A549 (cell line): ENCODE measurements at regions not wholly inside any gene's neighbourhood (a gene's known extent, or its start where the extent isn't known, plus 50 kb on each side); places are given as distances from the start of the nearest gene placed in this dataset.

Experiments
- ATAC-seq, 2 experiments: fragments of 200-7000 bp in 1 of 2; fragments of >200 bp in 1 of 2; cut with Nextera tagmentation in 1 of 2; cut with Tn5 transposase in 1 of 2; 3 replicates each; pipeline versions ENCODE4 v1.8.0 to v1.9.1; 2018 to 2020; ENCODE audit warnings: mild to moderate bottlenecking in 1 of 2, moderate library complexity in 1 of 2
- CTCF ChIA-PET: fragments of 300-600 bp; sonication (Branson Sonifier 250); formaldehyde crosslinking; extraction: SDS; loops from one replicate; lab custom pipeline; 2021; ENCODE audit warnings: antibody characterized with exemption, inconsistent platforms; lab: Yijun Ruan, JAX
- POLR2A ChIA-PET: fragments of 350-600 bp; formaldehyde crosslinking; extraction: SDS; loops from one replicate; lab custom pipeline; 2021; ENCODE audit warnings: antibody characterized with exemption, inconsistent platforms; lab: Yijun Ruan, JAX
- DNase-seq, 2 experiments: peaks; one replicate each; pipeline versions ENCODE4 v3.0.0 to v3.0.0-alpha.2; 2011 to 2016; ENCODE audit warnings: low read depth in 1 of 2, low spot score in 1 of 2
- FAIRE-seq: peaks from 2 replicates; lab custom pipeline; 2011; peaks lifted over from hg19 to GRCh38; lab: Jason Lieb, UNC
- H3K27ac ChIP-seq, 2 experiments: fragments of >200 bp; sonication (Bioruptor Twin); formaldehyde crosslinking; 3 replicates each; pipeline ENCODE4 v1.5.1; 2016 to 2017
- H3K4me1 ChIP-seq: fragments of >200 bp; sonication (Bioruptor Twin); formaldehyde crosslinking; 3 replicates; pipeline ENCODE4 v1.6.1; 2016
- H3K4me2 ChIP-seq: fragments of >200 bp; sonication (Bioruptor Twin); formaldehyde crosslinking; 3 replicates; pipeline ENCODE4 v1.6.1; 2016
- H3K4me3 ChIP-seq: fragments of >200 bp; sonication (Bioruptor Twin); formaldehyde crosslinking; 3 replicates; pipeline ENCODE4 v1.5.1; 2016
- H3K9me3 ChIP-seq: fragments of >200 bp; sonication (Bioruptor Twin); formaldehyde crosslinking; 3 replicates; pipeline ENCODE4 v1.6.1; 2016
- ATOH8 ChIP-seq: fragments of 250-450 bp; sonication (Bioruptor Pico); IDR thresholded peaks from 2 replicates; pipeline ENCODE4 v1.5.0; 2020; ENCODE audit warnings: low read depth, mild to moderate bottlenecking, moderate library complexity
- BCL3 ChIP-seq: fragments of >200 bp; sonication (Bioruptor Twin); formaldehyde crosslinking; IDR thresholded peaks from 3 replicates; pipeline ENCODE4 v1.6.1; 2016
- BHLHE40 ChIP-seq: IDR thresholded peaks from 2 replicates; pipeline ENCODE4 v1.6.1; 2012; ENCODE audit warnings: low read depth, low read length, inconsistent platforms
- CBX2 ChIP-seq: fragments of 200-600 bp; sonication (generic); IDR thresholded peaks from 2 replicates; pipeline ENCODE4 v1.6.1; 2016; ENCODE audit warnings: low read depth, mild to moderate bottlenecking, borderline replicate concordance
- CBX8 ChIP-seq: fragments of 200-600 bp; sonication (generic); IDR thresholded peaks from 2 replicates; pipeline ENCODE4 v1.6.1; 2016
- CEBPB ChIP-seq, 2 experiments: fragments of >200 bp in 1 of 2; sonication (Bioruptor Twin) in 1 of 2; formaldehyde crosslinking in 1 of 2; IDR thresholded peaks; 2 replicates each; pipeline ENCODE4 v1.6.1; 2012 to 2016
- CHD2 ChIP-seq: fragments of 150-350 bp; IDR thresholded peaks from 2 replicates; pipeline ENCODE4 v1.6.1; 2014; ENCODE audit warnings: low read length; ENCODE audit not compliant: partially characterized antibody
- EHMT2 ChIP-seq: fragments of 200-600 bp; sonication (generic); IDR thresholded peaks from 2 replicates; pipeline ENCODE4 v1.6.1; 2016; ENCODE audit warnings: antibody characterized with exemption, low read depth, mild to moderate bottlenecking, moderate library complexity
- EP300 ChIP-seq, 2 experiments: fragments of >200 bp; sonication (Bioruptor Twin); formaldehyde crosslinking; IDR thresholded peaks; 2 replicates in 1 of 2; 3 replicates in 1 of 2; pipeline ENCODE4 v1.6.1; 2016 to 2017
- ESRRA ChIP-seq: fragments of 150-350 bp; IDR thresholded peaks from 2 replicates; pipeline ENCODE4 v1.6.1; 2014; ENCODE audit warnings: mild to moderate bottlenecking, low read length, borderline replicate concordance
- FOXS1 ChIP-seq: fragments of 250-450 bp; sonication (Bioruptor Pico); IDR thresholded peaks from 2 replicates; pipeline ENCODE4 v1.5.0; 2020; ENCODE audit warnings: mild to moderate bottlenecking, moderate library complexity
- HDAC2 ChIP-seq: fragments of 200-600 bp; sonication (generic); IDR thresholded peaks from 2 replicates; pipeline ENCODE4 v1.6.1; 2016
- HOXA7 ChIP-seq: fragments of 250-450 bp; sonication (Bioruptor Pico); IDR thresholded peaks from 2 replicates; pipeline ENCODE4 v1.5.0; 2020; ENCODE audit warnings: mild to moderate bottlenecking, moderate library complexity
- HOXB13 ChIP-seq: fragments of 250-450 bp; sonication (Bioruptor Pico); IDR thresholded peaks from 2 replicates; pipeline ENCODE4 v1.5.0; 2020; ENCODE audit warnings: low read depth, mild to moderate bottlenecking, moderate library complexity
- JUN ChIP-seq, 2 experiments: fragments of >200 bp; sonication (Bioruptor Twin); formaldehyde crosslinking; IDR thresholded peaks; 2 replicates in 1 of 2; 3 replicates in 1 of 2; pipeline ENCODE4 v1.6.1; 2016 to 2017
- JUNB ChIP-seq: fragments of >200 bp; sonication (Bioruptor Twin); formaldehyde crosslinking; IDR thresholded peaks from 2 replicates; pipeline ENCODE4 v1.6.1; 2016
- KDM1A ChIP-seq: fragments of 200-600 bp; sonication (generic); IDR thresholded peaks from 2 replicates; pipeline ENCODE4 v1.6.1; 2016; ENCODE audit warnings: low read depth, mild to moderate bottlenecking
- MAFK ChIP-seq: fragments of 450-650 bp; IDR thresholded peaks from 2 replicates; pipeline ENCODE4 v1.6.1; 2014; ENCODE audit not compliant: partially characterized antibody
- MAX ChIP-seq: IDR thresholded peaks from 2 replicates; pipeline ENCODE4 v1.6.1; 2012
- MYC ChIP-seq: IDR thresholded peaks from 2 replicates; pipeline ENCODE4 v1.6.1; 2012; ENCODE audit warnings: mild to moderate bottlenecking, inconsistent platforms, low read length, improper control_type of control experiment, borderline replicate concordance
- NFE2L2 ChIP-seq: fragments of 150-350 bp; conservative IDR thresholded peaks from 2 replicates; pipeline ENCODE4 v1.6.1; 2014; ENCODE audit warnings: low read length
- PBX3 ChIP-seq: IDR thresholded peaks from 2 replicates; pipeline ENCODE4 v1.6.1; 2012
- PHF8 ChIP-seq: fragments of 200-600 bp; sonication (generic); IDR thresholded peaks from 2 replicates; pipeline ENCODE4 v1.6.1; 2016; ENCODE audit warnings: low read depth, mild to moderate bottlenecking, antibody characterized with exemption, moderate library complexity, borderline replicate concordance
- POLR2AphosphoS2 ChIP-seq: conservative IDR thresholded peaks from 2 replicates; pipeline ENCODE4 v1.6.1; 2012; ENCODE audit warnings: low read length, improper control_type of control experiment, inconsistent platforms
- RAD21 ChIP-seq, 2 experiments: fragments of >200 bp in 1 of 2; sonication (Bioruptor Twin) in 1 of 2; formaldehyde crosslinking in 1 of 2; IDR thresholded peaks in 1 of 2; conservative IDR thresholded peaks in 1 of 2; 2 replicates in 1 of 2; 3 replicates in 1 of 2; pipeline ENCODE4 v1.6.1; 2012 to 2018; ENCODE audit warnings: inconsistent platforms in 1 of 2
- RARB ChIP-seq: fragments of 250-450 bp; sonication (Bioruptor Pico); IDR thresholded peaks from 2 replicates; pipeline ENCODE4 v1.8.0; 2021; ENCODE audit warnings: mild to moderate bottlenecking, moderate library complexity
- RCOR1 ChIP-seq: fragments of 150-350 bp; IDR thresholded peaks from 2 replicates; pipeline ENCODE4 v1.6.1; 2014; ENCODE audit warnings: antibody characterized with exemption, low read length, low read depth
- RFX5 ChIP-seq: fragments of 450-650 bp; IDR thresholded peaks from 2 replicates; pipeline ENCODE4 v1.7.1; 2014; ENCODE audit warnings: antibody characterized with exemption, mild to moderate bottlenecking, moderate library complexity
- TFCP2L1 ChIP-seq: fragments of 250-450 bp; sonication (Bioruptor Pico); IDR thresholded peaks from 2 replicates; pipeline ENCODE4 v1.5.0; 2021; ENCODE audit warnings: mild to moderate bottlenecking
- TP53 ChIP-seq: fragments of 250-450 bp; sonication (Bioruptor Pico); IDR thresholded peaks from 2 replicates; pipeline ENCODE4 v1.5.0; 2021; ENCODE audit warnings: mild to moderate bottlenecking, moderate library complexity
- ZC3H11A ChIP-seq: fragments of 450-650 bp; IDR thresholded peaks from 2 replicates; pipeline ENCODE4 v1.6.1; 2014; ENCODE audit warnings: antibody characterized with exemption, mild to moderate bottlenecking
- ZFP36 ChIP-seq: fragments of 450-650 bp; IDR thresholded peaks from 2 replicates; pipeline ENCODE4 v1.6.1; 2014; ENCODE audit warnings: borderline replicate concordance; ENCODE audit not compliant: partially characterized antibody
- ZSCAN20 ChIP-seq: fragments of 250-450 bp; sonication (Bioruptor Pico); IDR thresholded peaks from 2 replicates; pipeline ENCODE4 v1.8.0; 2022; ENCODE audit warnings: mild to moderate bottlenecking, moderate library complexity
- WGBS: methylation state at CpG from one replicate; pipeline ENCODE4 v1.1.6; 2017; ENCODE audit errors: missing lambda C conversion rate; 5-methylcytosine and 5-hydroxymethylcytosine counted together

GRCh38 chr5:12616093-12616492 lies 711.8 kb upstream of the CTNND2 start:
- no peaks in the 10 kb centered on the region for H3K4me1 ChIP-seq
- WGBS, result 2% methylated on average over 4 of the region's 4 CpGs
- no peak for FAIRE-seq
- no peak for TF ChIP-seq CHD2
- TF ChIP-seq HOXA7 (CRISPR knock-in tag), result no peak
- TF ChIP-seq CBX2, result no peak
- TF ChIP-seq ZFP36, result no peak
- TF ChIP-seq ZSCAN20, result no peak
- TF ChIP-seq EP300 (IDR thresholded peaks at IDR 0.05), result no peak
- TF ChIP-seq ZC3H11A, result no peak
- no peak for TF ChIP-seq KDM1A
- TF ChIP-seq TFCP2L1 (CRISPR knock-in tag), result no peak
- no peak for TF ChIP-seq FOXS1 (CRISPR knock-in tag)
- TF ChIP-seq TP53 (CRISPR knock-in tag), result no peak
- no peak for TF ChIP-seq RARB
- no peak for TF ChIP-seq POLR2AphosphoS2
- TF ChIP-seq, all 56 proteins: peak for 0
- Histone ChIP-seq H3K9me3 (no peaks in the 10 kb centered on the region), H3K27ac (no peak overlapping the region), H3K4me2 (no peak overlapping the region), H3K4me3 (no peak overlapping the region)
- ChIA-PET CTCF (no interaction called here), POLR2A (no interaction called here)
- ATAC-seq (no peak), DNase-seq (no peak)

- H3K4me1 ChIP-seq, result no peaks in the 10 kb centered on the region
- no peaks in the 10 kb centered on the region for H3K9me3 ChIP-seq
- FAIRE-seq (no peak), ATAC-seq (no peak), DNase-seq (no peak)
- TF ChIP-seq ATOH8 (CRISPR knock-in tag) (no peak), ESRRA (no peak), RAD21 (conservative IDR thresholded peaks at IDR 0.05 in 1 of 2, IDR thresholded peaks at IDR 0.05 in 1 of 2) (no peak), CHD2 (no peak), ZFP36 (no peak), JUN (IDR thresholded peaks at IDR 0.05) (no peak), HDAC2 (no peak), CBX2 (no peak), EP300 (IDR thresholded peaks at IDR 0.05) (no peak), MYC (no peak), MAFK (no peak), RFX5 (no peak), POLR2AphosphoS2 (no peak), TP53 (CRISPR knock-in tag) (no peak), PHF8 (no peak), RCOR1 (no peak), NFE2L2 (no peak), FOXS1 (CRISPR knock-in tag) (no peak), MAX (no peak)
- WGBS, result 1% methylated on average over 3 of the region's 3 CpGs
- no peak overlapping the region for H3K4me2 ChIP-seq
- no peak overlapping the region for H3K27ac ChIP-seq
- no peak overlapping the region for H3K4me3 ChIP-seq
- ChIA-PET CTCF (no interaction called here), POLR2A (no interaction called here)
These were observed 711.0 kb upstream of the CTNND2 start for GRCh38 chr5:12615141-12615820.

GRCh38 chr5:12614608-12615007 lies 710.4 kb upstream of the CTNND2 start:
- H3K4me1 ChIP-seq, result no peaks in the 10 kb centered on the region
- ATAC-seq, result no peak
- FAIRE-seq, result no peak
- WGBS, result 6% methylated on average over 1 of the region's 1 CpG
- DNase-seq, result no peak
- H3K9me3 ChIP-seq, result no peaks in the 10 kb centered on the region
- H3K4me3 ChIP-seq, result no peak overlapping the region
- ChIA-PET POLR2A (no interaction called here), CTCF (no interaction called here)
- H3K4me2 ChIP-seq, result no peak overlapping the region
- no peak overlapping the region for H3K27ac ChIP-seq
- TF ChIP-seq CBX8, result no peak
- no peak for TF ChIP-seq TP53 (CRISPR knock-in tag)
- TF ChIP-seq BCL3, result no peak
- TF ChIP-seq BHLHE40, result no peak
- no peak for TF ChIP-seq EHMT2
- no peak for TF ChIP-seq PBX3
- TF ChIP-seq HOXA7 (CRISPR knock-in tag), result no peak
- TF ChIP-seq JUN (IDR thresholded peaks at IDR 0.05), result no peak
- no peak for TF ChIP-seq ZFP36
- no peak for TF ChIP-seq FOXS1 (CRISPR knock-in tag)
- TF ChIP-seq HOXB13, result no peak
- no peak for TF ChIP-seq RARB
- no peak for TF ChIP-seq CEBPB (IDR thresholded peaks at IDR 0.05)
- TF ChIP-seq JUNB, result no peak
